GM12874 (cell line): ENCODE measurements at regions not wholly inside any gene's neighbourhood (a gene's known extent, or its start where the extent isn't known, plus 50 kb on each side); places are given as distances from the start of the nearest gene placed in this dataset.

Experiments used
- TF ChIP-seq, protein P1 (sequence below): IDR thresholded peaks from 2 replicates; pipeline ENCODE4 v1.5.1; 2011; ENCODE audit warnings: low read depth, mild to moderate bottlenecking, control low read depth, low read length, moderate library complexity; ENCODE audit not compliant: insufficient read depth

DNA sequence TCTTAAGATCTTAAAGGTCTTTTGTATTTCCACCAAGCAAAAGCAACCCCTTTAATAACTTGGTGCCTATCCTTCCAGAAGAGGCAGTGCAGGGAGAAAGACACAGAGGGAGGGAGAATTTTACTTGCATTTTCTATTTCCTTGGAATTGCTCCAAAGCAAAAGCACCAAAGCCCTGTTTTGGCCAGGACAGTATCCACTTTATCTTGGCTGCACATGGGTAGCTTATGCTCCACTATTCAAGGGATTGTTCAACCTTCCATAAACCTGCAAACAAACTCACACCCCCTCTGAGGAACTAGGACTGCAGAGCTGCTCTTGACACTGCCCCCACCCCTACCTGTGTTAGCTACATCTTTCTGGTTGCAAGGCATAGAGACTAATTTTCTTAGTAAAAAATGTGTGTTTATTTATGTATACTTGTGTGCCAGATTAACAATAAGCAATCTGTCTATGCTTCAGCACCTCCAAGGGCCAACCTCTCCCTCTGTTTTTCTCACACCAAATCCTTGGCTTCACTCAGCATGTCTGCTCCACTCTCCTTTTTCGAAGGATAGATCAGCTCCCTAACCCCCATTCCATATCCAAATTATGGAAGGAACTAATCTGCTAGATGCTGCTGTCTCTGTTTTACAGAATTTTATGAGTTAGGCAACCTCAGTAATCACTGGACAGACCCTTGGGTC, 68.1 kb upstream of the KLF12 start:
- TF ChIP-seq, protein P1, sequence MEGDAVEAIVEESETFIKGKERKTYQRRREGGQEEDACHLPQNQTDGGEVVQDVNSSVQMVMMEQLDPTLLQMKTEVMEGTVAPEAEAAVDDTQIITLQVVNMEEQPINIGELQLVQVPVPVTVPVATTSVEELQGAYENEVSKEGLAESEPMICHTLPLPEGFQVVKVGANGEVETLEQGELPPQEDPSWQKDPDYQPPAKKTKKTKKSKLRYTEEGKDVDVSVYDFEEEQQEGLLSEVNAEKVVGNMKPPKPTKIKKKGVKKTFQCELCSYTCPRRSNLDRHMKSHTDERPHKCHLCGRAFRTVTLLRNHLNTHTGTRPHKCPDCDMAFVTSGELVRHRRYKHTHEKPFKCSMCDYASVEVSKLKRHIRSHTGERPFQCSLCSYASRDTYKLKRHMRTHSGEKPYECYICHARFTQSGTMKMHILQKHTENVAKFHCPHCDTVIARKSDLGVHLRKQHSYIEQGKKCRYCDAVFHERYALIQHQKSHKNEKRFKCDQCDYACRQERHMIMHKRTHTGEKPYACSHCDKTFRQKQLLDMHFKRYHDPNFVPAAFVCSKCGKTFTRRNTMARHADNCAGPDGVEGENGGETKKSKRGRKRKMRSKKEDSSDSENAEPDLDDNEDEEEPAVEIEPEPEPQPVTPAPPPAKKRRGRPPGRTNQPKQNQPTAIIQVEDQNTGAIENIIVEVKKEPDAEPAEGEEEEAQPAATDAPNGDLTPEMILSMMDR, result no peak

DNA sequence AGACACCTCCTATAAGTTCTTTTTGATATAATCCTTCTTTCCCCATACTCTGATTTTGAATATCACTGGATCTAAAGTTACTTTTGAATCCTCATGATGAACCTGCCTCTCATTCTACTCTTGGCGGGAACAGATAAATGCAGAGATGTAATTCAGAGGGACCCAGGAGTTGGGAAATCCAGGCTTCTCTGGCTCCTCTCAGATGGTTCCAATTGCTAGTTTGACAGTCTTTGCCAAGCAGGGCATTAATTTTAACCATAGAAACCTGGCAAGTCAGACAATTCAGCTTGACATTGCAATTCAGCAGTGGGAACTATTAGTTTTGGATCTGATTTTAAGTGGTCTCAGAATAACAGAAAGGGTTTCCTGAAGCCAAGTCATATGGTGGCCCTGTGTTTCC, 67.3 kb upstream of the KLF12 start:
- TF ChIP-seq, protein P1, result no peak

DNA sequence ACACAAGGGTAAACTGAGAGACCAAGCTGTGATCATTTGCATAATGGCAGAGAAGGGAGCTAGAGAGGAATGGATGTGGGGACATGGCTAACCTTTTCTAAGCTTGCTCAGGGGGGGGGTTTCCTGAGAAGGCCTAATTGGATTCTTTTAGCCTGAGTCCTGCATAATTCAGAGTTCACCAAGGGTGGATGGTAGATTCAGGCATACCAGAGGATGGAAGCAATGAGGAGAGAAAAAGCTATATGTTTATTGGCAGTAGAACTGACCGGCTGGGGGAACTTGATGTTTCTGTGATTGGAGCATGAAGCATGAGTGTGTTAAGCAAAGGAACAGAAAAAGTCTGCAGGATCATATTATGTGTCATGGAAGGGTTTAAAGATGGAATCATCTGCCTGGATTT, 65.9 kb upstream of the KLF12 start:
- TF ChIP-seq, protein P1, result no peak

DNA sequence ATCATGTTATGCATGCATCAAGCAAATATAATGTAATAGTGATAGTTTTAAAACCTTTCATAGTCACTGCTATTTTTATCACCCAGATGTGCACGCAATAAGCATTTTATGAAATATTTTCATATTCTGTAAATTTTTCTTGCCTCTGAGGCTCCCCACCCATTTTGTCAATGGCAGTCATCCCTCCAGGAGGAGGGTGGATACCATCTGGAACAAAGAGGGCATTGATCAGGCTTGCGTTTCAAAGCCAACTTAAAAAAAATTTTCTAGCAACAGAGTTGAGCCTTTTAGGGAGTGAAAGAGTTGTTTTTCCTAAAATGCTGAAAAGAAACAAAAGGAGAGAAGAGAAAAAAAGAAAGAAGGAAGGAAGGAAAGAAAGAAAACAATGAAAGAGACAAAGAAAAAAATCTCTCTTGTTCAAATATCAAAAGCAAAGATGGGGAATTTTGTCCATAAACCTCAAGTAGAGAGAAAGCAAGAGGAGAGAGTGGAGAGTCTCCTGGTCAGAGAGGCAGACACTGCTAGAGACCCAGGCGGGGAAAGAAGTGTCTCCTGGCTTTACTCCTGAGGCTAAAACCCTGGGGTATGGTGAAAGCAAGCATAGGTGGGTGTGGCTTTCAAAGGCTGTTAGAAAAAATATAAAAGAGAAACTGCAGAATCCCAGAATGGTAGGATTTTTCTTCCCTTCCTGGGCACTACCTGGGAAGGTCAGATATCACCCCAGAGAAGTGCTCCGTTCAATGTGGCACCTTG, 63.6 kb upstream of the KLF12 start:
- TF ChIP-seq, protein P1, result no peak

DNA sequence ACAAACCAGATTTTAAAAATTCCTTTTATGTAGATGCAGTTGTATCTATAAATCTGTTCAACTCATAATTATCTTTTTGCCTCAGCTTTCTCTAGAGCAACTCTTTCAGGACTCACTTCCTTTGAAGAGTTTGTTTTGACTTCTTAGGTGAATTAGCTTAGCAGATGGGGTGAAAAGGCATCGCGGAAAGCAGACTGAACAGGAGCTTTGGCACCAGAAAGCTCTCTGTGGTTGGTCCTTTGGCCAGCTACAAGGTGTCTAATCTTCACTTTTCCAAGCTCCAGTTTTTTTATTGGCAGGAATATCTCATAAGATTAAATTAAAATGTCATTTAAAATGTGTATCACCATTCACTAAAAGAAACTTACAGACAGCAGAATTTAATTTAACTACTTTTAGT, 60.6 kb upstream of the KLF12 start:
- TF ChIP-seq, protein P1, result no peak

DNA sequence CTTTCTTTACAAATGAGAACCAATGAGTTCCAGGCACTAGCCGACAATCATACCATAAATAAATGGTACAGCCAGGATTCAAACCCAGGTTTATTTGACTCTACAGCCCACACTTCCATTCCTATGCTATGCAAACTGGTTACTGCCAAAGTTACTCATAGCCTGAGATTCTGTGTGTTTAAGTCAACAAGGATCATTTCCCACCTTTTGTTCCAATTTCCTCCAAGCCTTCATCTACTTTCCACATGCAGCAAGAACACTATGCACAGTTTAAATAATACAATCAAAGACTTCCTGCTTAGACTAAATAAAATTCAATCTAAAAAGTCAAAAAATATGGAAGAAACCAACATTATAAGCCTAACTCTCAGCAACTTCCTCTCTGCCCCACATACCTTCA, 59.2 kb upstream of the KLF12 start:
- TF ChIP-seq, protein P1, result no peak

DNA sequence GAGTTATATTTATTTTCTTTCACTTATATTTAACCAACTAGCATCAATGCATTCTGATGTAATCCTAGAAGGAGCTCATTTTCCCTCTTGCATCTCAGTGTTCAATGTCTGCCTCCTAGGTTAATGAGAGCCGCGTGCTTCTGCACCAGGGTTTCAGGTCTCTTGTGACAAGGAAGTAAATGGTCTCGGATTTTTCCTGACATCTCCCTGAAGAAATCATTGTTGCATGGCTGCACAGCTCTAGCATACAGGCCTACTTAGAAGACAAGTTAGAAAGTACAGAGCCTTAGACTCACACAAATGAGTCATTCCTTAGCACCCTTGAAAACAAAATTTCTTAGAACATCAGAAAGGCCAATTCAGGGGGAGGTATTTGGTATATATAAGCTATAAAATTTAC, 57.2 kb upstream of the KLF12 start:
- TF ChIP-seq, protein P1, result no peak
